Ectodermal cell (in vitro differentiated cells): ENCODE measurements at regions not wholly inside any gene's neighbourhood (a gene's known extent, or its start where the extent isn't known, plus 50 kb on each side); places are given as distances from the start of the nearest gene placed in this dataset.

Source experiments
- H3K27ac ChIP-seq: 2 replicates; pipeline ENCODE4 v1.7.0; 2013; ENCODE audit warnings: mild to moderate bottlenecking, low read depth, low read length; ENCODE audit not compliant: insufficient read depth, poor library complexity, severe bottlenecking
- H3K27me3 ChIP-seq: 2 replicates; pipeline ENCODE4 v1.7.0; 2013; ENCODE audit warnings: mild to moderate bottlenecking, low read length; ENCODE audit not compliant: insufficient read depth, control insufficient read depth, poor library complexity, severe bottlenecking
- H3K36me3 ChIP-seq: one replicate; pipeline ENCODE4 v1.7.0; 2013; ENCODE audit warnings: low read length; ENCODE audit not compliant: control insufficient read depth, insufficient read depth
- H3K4me1 ChIP-seq: one replicate; pipeline ENCODE4 v1.7.0; 2013; ENCODE audit warnings: low read length; ENCODE audit not compliant: control insufficient read depth, insufficient read depth
- H3K4me3 ChIP-seq: 2 replicates; pipeline ENCODE4 v1.7.0; 2013; ENCODE audit warnings: low read depth, low read length, control low read depth; ENCODE audit not compliant: insufficient read depth
- H3K9me3 ChIP-seq: 2 replicates; pipeline ENCODE4 v1.7.0; 2013; ENCODE audit warnings: mild to moderate bottlenecking, low read length, moderate library complexity; ENCODE audit not compliant: control insufficient read depth
- WGBS, 2 experiments: methylation state at CpG; one replicate each; pipeline ENCODE4 v1.1.7; 2013; ENCODE audit warnings: missing lambda C conversion rate in 2 of 2; 5-methylcytosine and 5-hydroxymethylcytosine counted together

GRCh38 chr22:27525711-27526110 is 275.8 kb downstream of the MN1 start:
- Histone ChIP-seq H3K9me3 (no peaks in the 10 kb centered on the region), H3K27me3 (no peaks in the 10 kb centered on the region), H3K4me3 (no peak overlapping the region), H3K27ac (no peak overlapping the region), H3K4me1 (peaks cover 5% of the 10 kb centered on the region), H3K36me3 (no peaks in the 10 kb centered on the region)
- WGBS, 2 experiments = 92 to 93% methylated on average over 2 of the region's 2 CpGs

- H3K36me3 ChIP-seq = no peaks in the 10 kb centered on the region
- H3K4me1 ChIP-seq = peaks cover 5% of the 10 kb centered on the region
- no peaks in the 10 kb centered on the region for H3K9me3 ChIP-seq
- H3K27me3 ChIP-seq = no peaks in the 10 kb centered on the region
- 70 to 73% methylated on average over 10 of the region's 10 CpGs for WGBS, 2 experiments
- no peak overlapping the region for H3K27ac ChIP-seq
- H3K4me3 ChIP-seq = no peak overlapping the region
Observed at GRCh38 chr22:27526901-27527300, 274.7 kb downstream of the MN1 start.

GRCh38 chr22:27531782-27532530 is 269.6 kb downstream of the MN1 start:
- H3K27ac ChIP-seq = no peak overlapping the region
- H3K9me3 ChIP-seq = no peaks in the 10 kb centered on the region
- peaks cover 7% of the 10 kb centered on the region for H3K4me1 ChIP-seq
- no peaks in the 10 kb centered on the region for H3K36me3 ChIP-seq
- H3K4me3 ChIP-seq = no peak overlapping the region
- no peaks in the 10 kb centered on the region for H3K27me3 ChIP-seq
- 88 to 93% methylated on average over 8 of the region's 8 CpGs for WGBS, 2 experiments

- Histone ChIP-seq H3K36me3 (no peaks in the 10 kb centered on the region), H3K27me3 (no peaks in the 10 kb centered on the region), H3K4me3 (no peak overlapping the region), H3K27ac (no peak overlapping the region), H3K9me3 (no peaks in the 10 kb centered on the region), H3K4me1 (peaks cover 10% of the 10 kb centered on the region)
- 87 to 89% methylated on average over 8 of the region's 8 CpGs for WGBS, 2 experiments
Observed at GRCh38 chr22:27533105-27533745, 268.3 kb downstream of the MN1 start.

- WGBS, 2 experiments = 90 to 92% methylated on average over 7 of the region's 7 CpGs
- Histone ChIP-seq H3K27me3 (no peaks in the 10 kb centered on the region), H3K9me3 (no peaks in the 10 kb centered on the region)
Observed at GRCh38 chr22:27534720-27535125, 266.8 kb downstream of the MN1 start.

GRCh38 chr22:27535452-27535851 is 266.1 kb downstream of the MN1 start:
- no peak overlapping the region for H3K4me3 ChIP-seq
- 100% methylated on average over 2 of the region's 2 CpGs; no CpG with 5 or more reads in 1 of the 2 experiments for WGBS, 2 experiments
- no peak overlapping the region for H3K27ac ChIP-seq
- no peaks in the 10 kb centered on the region for H3K36me3 ChIP-seq
- H3K9me3 ChIP-seq = no peaks in the 10 kb centered on the region
- no peaks in the 10 kb centered on the region for H3K27me3 ChIP-seq
- H3K4me1 ChIP-seq = peaks cover 17% of the 10 kb centered on the region

More at GRCh38 chr22:27534720-27535125, 266.8 kb downstream of the MN1 start:
- no peak overlapping the region for H3K27ac ChIP-seq
- no peak overlapping the region for H3K4me3 ChIP-seq
- H3K36me3 ChIP-seq = no peaks in the 10 kb centered on the region
- H3K4me1 ChIP-seq = peaks cover 17% of the 10 kb centered on the region

- 76 to 80% methylated on average over 15 of the region's 15 CpGs for WGBS, 2 experiments
- H3K27ac ChIP-seq = no peak overlapping the region
- no peaks in the 10 kb centered on the region for H3K36me3 ChIP-seq
- H3K4me1 ChIP-seq = peaks cover 29% of the 10 kb centered on the region
- no peak overlapping the region for H3K4me3 ChIP-seq
- no peaks in the 10 kb centered on the region for H3K27me3 ChIP-seq
- H3K9me3 ChIP-seq = no peaks in the 10 kb centered on the region
Observed at GRCh38 chr22:27537501-27537900, 264.1 kb downstream of the MN1 start.

- H3K27ac ChIP-seq = no peak overlapping the region
Observed at GRCh38 chr22:27538666-27539065, 262.9 kb downstream of the MN1 start.

GRCh38 chr22:27540247-27540646 is 261.3 kb downstream of the MN1 start:
- Histone ChIP-seq H3K27me3 (no peaks in the 10 kb centered on the region), H3K4me1 (peaks cover 31% of the 10 kb centered on the region), H3K4me3 (no peak overlapping the region), H3K9me3 (no peaks in the 10 kb centered on the region), H3K27ac (no peak overlapping the region), H3K36me3 (no peaks in the 10 kb centered on the region)
- 75% methylated on average over 10 of the region's 10 CpGs for WGBS, 2 experiments

More at GRCh38 chr22:27538666-27539065, 262.9 kb downstream of the MN1 start:
- Histone ChIP-seq H3K4me3 (no peak overlapping the region), H3K36me3 (no peaks in the 10 kb centered on the region), H3K4me1 (peaks cover 29% of the 10 kb centered on the region), H3K9me3 (no peaks in the 10 kb centered on the region), H3K27me3 (no peaks in the 10 kb centered on the region)
- 75 to 76% methylated on average over 13 of the region's 13 CpGs for WGBS, 2 experiments

GRCh38 chr22:27540656-27541396 is 260.7 kb downstream of the MN1 start:
- Histone ChIP-seq H3K27ac (no peak overlapping the region), H3K4me3 (no peak overlapping the region), H3K9me3 (no peaks in the 10 kb centered on the region), H3K4me1 (peaks cover 35% of the 10 kb centered on the region), H3K36me3 (no peaks in the 10 kb centered on the region), H3K27me3 (no peaks in the 10 kb centered on the region)
- WGBS, 2 experiments = 91 to 93% methylated on average over 24 of the region's 24 CpGs
